CD1c-positive myeloid dendritic cell (primary cell): ENCODE measurements at regions not wholly inside any gene's neighbourhood (a gene's known extent, or its start where the extent isn't known, plus 50 kb on each side); places are given as distances from the start of the nearest gene placed in this dataset.
"Not testable (repeated sequence)": the region's sequence is repeated elsewhere in the genome, so short reads cannot be mapped to it uniquely, and the experiment has no call there.

Experiments
- DNase-seq: peaks from one replicate; pipeline ENCODE4 v3.0.0-alpha.2; 2016; ENCODE audit errors: extremely low spot score

- DNase-seq, result no peak
These were observed 106.9 kb upstream of the ZNF746 start for GRCh38 chr7:149604521-149604920.

- not testable (repeated sequence) for DNase-seq
These were observed 103.2 kb upstream of the ZNF746 start for GRCh38 chr7:149600669-149601330.

GRCh38 chr7:149599636-149600206, 102.1 kb upstream of the ZNF746 start:
- no peak for DNase-seq

- no peak for DNase-seq
These were observed 101.2 kb upstream of the ZNF746 start for GRCh38 chr7:149598721-149599308.

GRCh38 chr7:149597789-149598188, 100.2 kb upstream of the ZNF746 start:
- not testable (repeated sequence) for DNase-seq

GRCh38 chr7:149595541-149595940, 97.9 kb upstream of the ZNF746 start:
- DNase-seq, result no peak

GRCh38 chr7:149595078-149595477, 97.5 kb upstream of the ZNF746 start:
- no peak for DNase-seq

GRCh38 chr7:149588930-149589329, 91.3 kb upstream of the ZNF746 start:
- DNase-seq, result no peak

- no peak for DNase-seq
These were observed 89.3 kb upstream of the ZNF746 start for GRCh38 chr7:149586646-149587645.

GRCh38 chr7:149584530-149584929, 86.9 kb upstream of the ZNF746 start:
- no peak for DNase-seq

GRCh38 chr7:149584009-149584408, 86.4 kb upstream of the ZNF746 start:
- DNase-seq, result no peak

- DNase-seq, result no peak
These were observed 82.7 kb upstream of the ZNF746 start for GRCh38 chr7:149580328-149580727.

- DNase-seq, result not testable (repeated sequence)
These were observed 81.8 kb upstream of the ZNF746 start for GRCh38 chr7:149579365-149579764.

GRCh38 chr7:149574428-149574827, 76.8 kb upstream of the ZNF746 start:
- DNase-seq, result not testable (repeated sequence)

- no peak for DNase-seq
These were observed 75.9 kb upstream of the ZNF746 start for GRCh38 chr7:149573519-149573918.

- DNase-seq, result not testable (repeated sequence)
These were observed 75.3 kb upstream of the ZNF746 start for GRCh38 chr7:149572920-149573319.

GRCh38 chr7:149570784-149571183, 73.2 kb upstream of the ZNF746 start:
- DNase-seq, result no peak

GRCh38 chr7:149569726-149570422, 72.3 kb upstream of the ZNF746 start:
- DNase-seq, result no peak

- no peak for DNase-seq
These were observed 71.6 kb upstream of the ZNF746 start for GRCh38 chr7:149569025-149569725.

- DNase-seq, result no peak
These were observed 70.6 kb upstream of the ZNF746 start for GRCh38 chr7:149568218-149568617.

- DNase-seq, result no peak
These were observed 68.5 kb upstream of the ZNF746 start for GRCh38 chr7:149566103-149566502.
